SU-DHL-6 (cell line): ENCODE measurements at regions not wholly inside any gene's neighbourhood (a gene's known extent, or its start where the extent isn't known, plus 50 kb on each side); places are given as distances from the start of the nearest gene placed in this dataset.

Source experiments
- H2AFZ ChIP-seq: fragments of 200-600 bp; sonication (generic); 2 replicates; pipeline ENCODE4 v1.6.1; 2014; ENCODE audit warnings: low read depth, mild to moderate bottlenecking, moderate library complexity, mixed read lengths, antibody characterized with exemption, low read length; ENCODE audit not compliant: severe bottlenecking
- H3F3A ChIP-seq: fragments of 200-600 bp; shearing (Covaris generic); 2 replicates; pipeline ENCODE4 v1.6.0; 2016; ENCODE audit warnings: antibody characterized with exemption, mild to moderate bottlenecking; ENCODE audit not compliant: insufficient read depth
- H3K27ac ChIP-seq: fragments of 200-600 bp; sonication (generic); 2 replicates; pipeline ENCODE4 v1.5.1; 2016; ENCODE audit warnings: low read depth, mild to moderate bottlenecking, low read length, moderate library complexity, mixed read lengths
- H3K27me3 ChIP-seq: fragments of 200-600 bp; sonication (generic), shearing (Covaris generic); 2 replicates; pipeline ENCODE4 v1.6.0; 2014; ENCODE audit warnings: mild to moderate bottlenecking, low read length
- H3K36me3 ChIP-seq: fragments of 200-600 bp; sonication (generic); 2 replicates; pipeline ENCODE4 v1.6.1; 2014; ENCODE audit warnings: mild to moderate bottlenecking, low read length, mixed read lengths
- H3K4me2 ChIP-seq: fragments of 300-600, 200-600 bp; shearing (Covaris generic), sonication (generic); 2 replicates; pipeline ENCODE4 v1.6.0; 2014; ENCODE audit warnings: low read length, low read depth, mild to moderate bottlenecking; ENCODE audit not compliant: poor library complexity, severe bottlenecking
- H3K4me3 ChIP-seq: fragments of 200-600 bp; sonication (generic); 2 replicates; pipeline ENCODE4 v1.5.1; 2014; ENCODE audit warnings: antibody characterized with exemption, low read length, mild to moderate bottlenecking, mixed read lengths; ENCODE audit not compliant: insufficient read depth, poor library complexity, severe bottlenecking
- H3K79me2 ChIP-seq: fragments of 200-600 bp; sonication (generic); 2 replicates; pipeline ENCODE4 v1.6.1; 2014; ENCODE audit warnings: mild to moderate bottlenecking, low read length, moderate library complexity; ENCODE audit not compliant: insufficient read depth
- H3K9ac ChIP-seq: fragments of 200-600 bp; sonication (generic); 2 replicates; pipeline ENCODE4 v1.7.0; 2014; ENCODE audit warnings: mild to moderate bottlenecking, low read length
- H3K9me2 ChIP-seq: fragments of 200-600 bp; sonication (generic); replicated peaks from 2 replicates; pipeline ENCODE4 v1.6.1; 2014; ENCODE audit warnings: low read length; ENCODE audit not compliant: insufficient read depth
- H3K9me3 ChIP-seq: fragments of 200-600 bp; sonication (generic); 2 replicates; pipeline ENCODE4 v1.6.1; 2014; ENCODE audit warnings: low read length, mixed read lengths; ENCODE audit not compliant: insufficient read depth
- H4K20me1 ChIP-seq: fragments of 200-600 bp; sonication (generic); 2 replicates; pipeline ENCODE4 v1.6.1; 2014; ENCODE audit warnings: low read depth, mild to moderate bottlenecking, antibody characterized with exemption, low read length, moderate library complexity, mixed read lengths
- CTCF ChIP-seq: fragments of 200-600 bp; sonication (generic); IDR thresholded peaks from one replicate; pipeline ENCODE4 v1.5.1; 2017; ENCODE audit warnings: antibody characterized with exemption, mild to moderate bottlenecking, low read length, moderate library complexity; ENCODE audit not compliant: insufficient read depth, poor library complexity, severe bottlenecking
- EZH2phosphoT487 ChIP-seq: fragments of 200-600 bp; sonication (generic), shearing (Covaris generic); conservative IDR thresholded peaks from 2 replicates; pipeline ENCODE4 v1.6.1; 2018; ENCODE audit warnings: mild to moderate bottlenecking, antibody characterized with exemption, low read length, moderate library complexity, mixed read lengths

GRCh38 chr16:86925067-86925791 lies 346.9 kb downstream of the FOXL1 start:
- no peak overlapping the region for H3K4me2 ChIP-seq
- H3K4me3 ChIP-seq = no peak overlapping the region
- no peak overlapping the region for H3K27ac ChIP-seq
- TF ChIP-seq CTCF (no peak), EZH2phosphoT487 (no peak)
- H3K79me2 ChIP-seq = no peaks in the 10 kb centered on the region
- H2AFZ ChIP-seq = no peak overlapping the region
- no peak overlapping the region for H3K9ac ChIP-seq
- H3K9me2 ChIP-seq = no peaks in the 10 kb centered on the region
- no peaks in the 10 kb centered on the region for H3K9me3 ChIP-seq
- H4K20me1 ChIP-seq = no peaks in the 10 kb centered on the region
- no peaks in the 10 kb centered on the region for H3K36me3 ChIP-seq
- H3K27me3 ChIP-seq = no peaks in the 10 kb centered on the region
- H3F3A ChIP-seq = no peaks in the 10 kb centered on the region

- no peaks in the 10 kb centered on the region for H3K79me2 ChIP-seq
- H3K9me2 ChIP-seq = no peaks in the 10 kb centered on the region
- no peaks in the 10 kb centered on the region for H3F3A ChIP-seq
- no peaks in the 10 kb centered on the region for H4K20me1 ChIP-seq
- H3K4me2 ChIP-seq = no peak overlapping the region
- no peak overlapping the region for H3K4me3 ChIP-seq
- no peak overlapping the region for H3K27ac ChIP-seq
- H3K27me3 ChIP-seq = no peaks in the 10 kb centered on the region
- no peaks in the 10 kb centered on the region for H3K9me3 ChIP-seq
- TF ChIP-seq EZH2phosphoT487 (no peak), CTCF (no peak)
- H2AFZ ChIP-seq = no peak overlapping the region
- H3K9ac ChIP-seq = no peak overlapping the region
- no peaks in the 10 kb centered on the region for H3K36me3 ChIP-seq
These were observed 348.1 kb downstream of the FOXL1 start for GRCh38 chr16:86926181-86927094.

GRCh38 chr16:86927699-86928098 lies 349.4 kb downstream of the FOXL1 start:
- Histone ChIP-seq H3K79me2 (no peaks in the 10 kb centered on the region), H3K4me2 (no peak overlapping the region), H3K9ac (no peak overlapping the region), H3K27ac (no peak overlapping the region), H2AFZ (no peak overlapping the region), H3K36me3 (no peaks in the 10 kb centered on the region), H3K4me3 (no peak overlapping the region), H3K27me3 (no peaks in the 10 kb centered on the region), H3K9me3 (no peaks in the 10 kb centered on the region), H3K9me2 (no peaks in the 10 kb centered on the region), H3F3A (no peaks in the 10 kb centered on the region), H4K20me1 (no peaks in the 10 kb centered on the region)
- no peak for TF ChIP-seq CTCF
- no peak for TF ChIP-seq EZH2phosphoT487
